BJ (cell line): ENCODE measurements at regions not wholly inside any gene's neighbourhood (a gene's known extent, or its start where the extent isn't known, plus 50 kb on each side); places are given as distances from the start of the nearest gene placed in this dataset.

Experiments
- CTCF ChIA-PET: fragments of 350-600 bp; formaldehyde crosslinking; extraction: SDS; loops from one replicate; lab custom pipeline; 2021; ENCODE audit warnings: antibody characterized with exemption, inconsistent platforms; lab: Yijun Ruan, JAX
- POLR2A ChIA-PET: fragments of 300-600 bp; sonication (Branson Sonifier 250); formaldehyde crosslinking; extraction: SDS; loops from one replicate; lab custom pipeline; 2021; ENCODE audit warnings: antibody characterized with exemption; lab: Charles Lee
- DNase-seq: peaks from one replicate; pipeline ENCODE4 v3.0.0-alpha.2; 2011; ENCODE audit warnings: low read depth
- H3K27me3 ChIP-seq: 2 replicates; pipeline ENCODE4 v1.6.0; 2011; ENCODE audit warnings: low read length; ENCODE audit not compliant: control insufficient read depth, insufficient read depth
- H3K36me3 ChIP-seq: 2 replicates; pipeline ENCODE4 v1.5.1; 2011; ENCODE audit warnings: low read length; ENCODE audit not compliant: control insufficient read depth, insufficient read depth
- H3K4me3 ChIP-seq: 2 replicates; pipeline ENCODE4 v1.5.1; 2011; ENCODE audit warnings: low read depth, mild to moderate bottlenecking, control low read depth, low read length
- TF ChIP-seq, protein P1 (sequence below): IDR thresholded peaks from 2 replicates; pipeline ENCODE4 v1.5.1; 2011; ENCODE audit warnings: low read depth, mild to moderate bottlenecking, control low read depth, inconsistent platforms, low read length, moderate library complexity; ENCODE audit not compliant: insufficient read depth

DNA sequence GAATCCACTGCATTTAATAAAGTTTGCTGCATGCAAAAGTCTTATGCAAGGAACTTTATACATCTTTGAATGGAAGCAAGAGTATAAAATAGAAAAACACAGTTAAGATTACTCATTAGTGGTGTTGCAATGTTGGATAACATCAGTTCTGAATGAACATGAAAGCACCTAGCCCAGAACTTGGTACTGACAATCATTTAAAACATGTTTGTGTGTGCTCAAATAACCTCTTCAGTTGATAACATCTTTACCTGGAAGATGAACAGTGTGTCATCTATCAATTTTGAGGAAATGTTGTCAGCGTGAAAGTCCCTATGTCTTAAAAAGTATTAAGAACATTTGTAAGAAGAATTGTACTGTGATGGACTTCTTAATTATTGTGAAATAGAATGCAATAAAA lies 370.4 kb upstream of the GRAMD2B start:
- H3K27me3 ChIP-seq = no peaks in the 10 kb centered on the region
- POLR2A ChIA-PET = no interaction called here
- CTCF ChIA-PET = no interaction called here
- no peak overlapping the region for H3K4me3 ChIP-seq
- TF ChIP-seq, protein P1, sequence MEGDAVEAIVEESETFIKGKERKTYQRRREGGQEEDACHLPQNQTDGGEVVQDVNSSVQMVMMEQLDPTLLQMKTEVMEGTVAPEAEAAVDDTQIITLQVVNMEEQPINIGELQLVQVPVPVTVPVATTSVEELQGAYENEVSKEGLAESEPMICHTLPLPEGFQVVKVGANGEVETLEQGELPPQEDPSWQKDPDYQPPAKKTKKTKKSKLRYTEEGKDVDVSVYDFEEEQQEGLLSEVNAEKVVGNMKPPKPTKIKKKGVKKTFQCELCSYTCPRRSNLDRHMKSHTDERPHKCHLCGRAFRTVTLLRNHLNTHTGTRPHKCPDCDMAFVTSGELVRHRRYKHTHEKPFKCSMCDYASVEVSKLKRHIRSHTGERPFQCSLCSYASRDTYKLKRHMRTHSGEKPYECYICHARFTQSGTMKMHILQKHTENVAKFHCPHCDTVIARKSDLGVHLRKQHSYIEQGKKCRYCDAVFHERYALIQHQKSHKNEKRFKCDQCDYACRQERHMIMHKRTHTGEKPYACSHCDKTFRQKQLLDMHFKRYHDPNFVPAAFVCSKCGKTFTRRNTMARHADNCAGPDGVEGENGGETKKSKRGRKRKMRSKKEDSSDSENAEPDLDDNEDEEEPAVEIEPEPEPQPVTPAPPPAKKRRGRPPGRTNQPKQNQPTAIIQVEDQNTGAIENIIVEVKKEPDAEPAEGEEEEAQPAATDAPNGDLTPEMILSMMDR = no peak
- no peak for DNase-seq
- H3K36me3 ChIP-seq = no peaks in the 10 kb centered on the region

- DNase-seq = no peak
- TF ChIP-seq, protein P1 = no peak
- Histone ChIP-seq H3K36me3 (no peaks in the 10 kb centered on the region), H3K27me3 (no peaks in the 10 kb centered on the region), H3K4me3 (no peak overlapping the region)
- ChIA-PET POLR2A (no interaction called here), CTCF (no interaction called here)
Observed at GRCh38 chr5:126053630-126054029, 369.6 kb upstream of the GRAMD2B start.

- CTCF ChIA-PET = no interaction called here
- Histone ChIP-seq H3K36me3 (no peaks in the 10 kb centered on the region), H3K27me3 (no peaks in the 10 kb centered on the region), H3K4me3 (no peak overlapping the region)
- POLR2A ChIA-PET = no interaction called here
- TF ChIP-seq, protein P1 = no peak
- no peak for DNase-seq
Observed at GRCh38 chr5:126054577-126055347, 368.4 kb upstream of the GRAMD2B start.

DNA sequence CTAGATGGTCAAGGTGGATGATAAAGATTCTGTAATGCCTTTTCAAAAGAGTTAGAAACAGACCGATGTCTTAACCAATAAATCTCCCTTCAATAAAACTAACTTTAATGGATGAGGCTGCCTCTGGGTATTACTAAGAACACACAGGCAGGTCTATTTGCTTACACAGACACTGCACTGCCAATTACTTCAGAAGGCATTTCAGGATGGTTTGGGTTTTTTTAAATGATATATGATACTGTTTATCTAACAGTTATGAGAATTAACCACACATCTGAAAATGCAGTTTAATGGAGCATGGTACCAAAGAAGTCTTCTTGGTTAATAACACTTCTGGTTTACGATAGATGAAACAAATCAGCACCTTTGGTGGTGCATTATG lies 367.9 kb upstream of the GRAMD2B start:
- no peak for DNase-seq
- Histone ChIP-seq H3K4me3 (no peak overlapping the region), H3K36me3 (no peaks in the 10 kb centered on the region), H3K27me3 (no peaks in the 10 kb centered on the region)
- TF ChIP-seq, protein P1 = no peak
- CTCF ChIA-PET = no interaction called here
- POLR2A ChIA-PET = no interaction called here

DNA sequence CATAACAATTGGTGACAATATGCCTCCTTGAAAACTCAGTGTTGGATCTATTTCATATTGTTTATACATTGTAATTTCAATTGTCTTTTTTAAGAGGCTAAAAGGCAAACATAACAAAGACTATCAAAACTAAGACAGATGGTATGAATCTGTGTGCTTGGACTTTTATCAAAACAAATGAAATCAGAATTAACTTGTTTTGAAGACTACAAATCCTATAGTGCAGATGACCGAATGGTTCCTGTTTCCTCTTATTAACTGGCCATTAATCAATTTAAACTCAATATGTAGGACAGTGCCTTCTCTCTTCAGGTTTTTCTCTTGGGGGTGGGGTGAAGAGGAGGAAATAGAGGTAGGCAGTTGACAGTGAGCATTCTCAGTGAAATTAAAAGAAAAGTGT lies 366.9 kb upstream of the GRAMD2B start:
- TF ChIP-seq, protein P1 = no peak
- Histone ChIP-seq H3K36me3 (no peaks in the 10 kb centered on the region), H3K4me3 (no peak overlapping the region), H3K27me3 (no peaks in the 10 kb centered on the region)
- no peak for DNase-seq
- CTCF ChIA-PET = no interaction called here
- POLR2A ChIA-PET = no interaction called here
